ENCODE measurements at regions not wholly inside any gene's neighbourhood (a gene's known extent, or its start where the extent isn't known, plus 50 kb on each side); places are given as distances from the start of the nearest gene placed in this dataset.

DNA sequence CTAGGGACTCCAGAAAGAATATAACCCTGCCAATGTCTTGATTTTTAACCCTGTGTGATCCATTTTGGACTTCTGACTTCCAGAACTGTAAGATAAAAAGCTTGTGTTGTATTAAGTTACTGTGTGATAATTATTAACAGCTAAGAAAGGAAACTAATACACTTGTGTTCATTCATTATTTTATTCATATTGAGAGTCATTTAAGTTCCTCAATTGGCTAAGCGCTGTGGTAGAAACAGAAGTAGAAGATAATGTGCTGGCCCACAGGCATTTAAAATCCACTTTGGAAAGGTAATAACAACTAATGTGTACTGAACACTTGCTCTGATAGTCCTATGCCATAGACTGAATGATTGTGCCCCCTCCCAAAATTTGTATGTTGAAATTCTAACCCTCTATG, 471.7 kb upstream of the GHITM start:
- Histone ChIP-seq H3K4me2 (ENCODE audit: low read depth, low read length, poor library complexity, severe bottlenecking) (no peak overlapping the region), H3K9me3 (ENCODE audit: insufficient read depth, low read length) (no peaks in the 10 kb centered on the region), H3K9ac (ENCODE audit: low read length) (no peak overlapping the region), H3K36me3 (ENCODE audit: low read length) (no peaks in the 10 kb centered on the region), H2AFZ (ENCODE audit: low read depth, low read length, severe bottlenecking) (no peak overlapping the region), H3K79me2 (ENCODE audit: insufficient read depth, low read length) (no peaks in the 10 kb centered on the region), H4K20me1 (ENCODE audit: low read depth, low read length) (no peaks in the 10 kb centered on the region), H3K27ac (ENCODE audit: low read depth, low read length) (no peak overlapping the region), H3K9me2 (replicated peaks; ENCODE audit: insufficient read depth, low read length) (no peaks in the 10 kb centered on the region), H3K4me3 (ENCODE audit: insufficient read depth, low read length, poor library complexity, severe bottlenecking) (no peak overlapping the region), H3K27me3 (ENCODE audit: low read length) (no peaks in the 10 kb centered on the region), H3F3A (ENCODE audit: insufficient read depth) (no peaks in the 10 kb centered on the region)
- TF ChIP-seq, protein P1, sequence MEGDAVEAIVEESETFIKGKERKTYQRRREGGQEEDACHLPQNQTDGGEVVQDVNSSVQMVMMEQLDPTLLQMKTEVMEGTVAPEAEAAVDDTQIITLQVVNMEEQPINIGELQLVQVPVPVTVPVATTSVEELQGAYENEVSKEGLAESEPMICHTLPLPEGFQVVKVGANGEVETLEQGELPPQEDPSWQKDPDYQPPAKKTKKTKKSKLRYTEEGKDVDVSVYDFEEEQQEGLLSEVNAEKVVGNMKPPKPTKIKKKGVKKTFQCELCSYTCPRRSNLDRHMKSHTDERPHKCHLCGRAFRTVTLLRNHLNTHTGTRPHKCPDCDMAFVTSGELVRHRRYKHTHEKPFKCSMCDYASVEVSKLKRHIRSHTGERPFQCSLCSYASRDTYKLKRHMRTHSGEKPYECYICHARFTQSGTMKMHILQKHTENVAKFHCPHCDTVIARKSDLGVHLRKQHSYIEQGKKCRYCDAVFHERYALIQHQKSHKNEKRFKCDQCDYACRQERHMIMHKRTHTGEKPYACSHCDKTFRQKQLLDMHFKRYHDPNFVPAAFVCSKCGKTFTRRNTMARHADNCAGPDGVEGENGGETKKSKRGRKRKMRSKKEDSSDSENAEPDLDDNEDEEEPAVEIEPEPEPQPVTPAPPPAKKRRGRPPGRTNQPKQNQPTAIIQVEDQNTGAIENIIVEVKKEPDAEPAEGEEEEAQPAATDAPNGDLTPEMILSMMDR (IDR thresholded peaks at IDR 0.05; ENCODE audit: insufficient read depth, low read length, poor library complexity, severe bottlenecking), result no peak
- TF ChIP-seq EZH2phosphoT487 (conservative IDR thresholded peaks at IDR 0.05; ENCODE audit: low read length), result no peak

DNA sequence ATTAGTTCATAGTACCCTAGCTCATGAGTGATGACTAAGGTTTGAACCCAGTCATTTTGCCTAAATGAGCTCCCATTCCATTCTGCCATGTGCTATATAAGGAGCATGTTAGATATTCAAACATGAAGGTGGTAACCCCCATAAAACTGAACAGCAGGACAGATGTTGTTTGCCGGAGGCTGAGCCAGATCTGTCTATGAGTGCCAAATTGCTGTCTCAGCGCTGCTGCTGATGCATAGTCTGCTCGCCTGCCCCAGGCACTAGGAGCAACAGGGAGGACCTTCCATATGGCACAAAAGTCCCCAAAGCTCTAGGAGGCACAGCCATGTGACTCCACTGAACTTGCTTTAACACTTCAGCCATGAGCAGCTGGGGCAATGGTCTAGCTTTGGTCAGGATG, 466.0 kb upstream of the GHITM start:
- H3K27me3 ChIP-seq (ENCODE audit: low read length), result no peaks in the 10 kb centered on the region
- no peak overlapping the region for H3K4me2 ChIP-seq (ENCODE audit: low read depth, low read length, poor library complexity, severe bottlenecking)
- H3F3A ChIP-seq (ENCODE audit: insufficient read depth), result no peaks in the 10 kb centered on the region
- H3K36me3 ChIP-seq (ENCODE audit: low read length), result no peaks in the 10 kb centered on the region
- no peak overlapping the region for H3K9ac ChIP-seq (ENCODE audit: low read length)
- H3K79me2 ChIP-seq (ENCODE audit: insufficient read depth, low read length), result no peaks in the 10 kb centered on the region
- H3K9me3 ChIP-seq (ENCODE audit: insufficient read depth, low read length), result no peaks in the 10 kb centered on the region
- H2AFZ ChIP-seq (ENCODE audit: low read depth, low read length, severe bottlenecking), result no peak overlapping the region
- H3K27ac ChIP-seq (ENCODE audit: low read depth, low read length), result no peak overlapping the region
- no peaks in the 10 kb centered on the region for H3K9me2 ChIP-seq (replicated peaks; ENCODE audit: insufficient read depth, low read length)
- TF ChIP-seq, protein P1 (IDR thresholded peaks at IDR 0.05; ENCODE audit: insufficient read depth, low read length, poor library complexity, severe bottlenecking), result no peak
- TF ChIP-seq EZH2phosphoT487 (conservative IDR thresholded peaks at IDR 0.05; ENCODE audit: low read length), result no peak
- no peak overlapping the region for H3K4me3 ChIP-seq (ENCODE audit: insufficient read depth, low read length, poor library complexity, severe bottlenecking)
- no peaks in the 10 kb centered on the region for H4K20me1 ChIP-seq (ENCODE audit: low read depth, low read length)

DNA sequence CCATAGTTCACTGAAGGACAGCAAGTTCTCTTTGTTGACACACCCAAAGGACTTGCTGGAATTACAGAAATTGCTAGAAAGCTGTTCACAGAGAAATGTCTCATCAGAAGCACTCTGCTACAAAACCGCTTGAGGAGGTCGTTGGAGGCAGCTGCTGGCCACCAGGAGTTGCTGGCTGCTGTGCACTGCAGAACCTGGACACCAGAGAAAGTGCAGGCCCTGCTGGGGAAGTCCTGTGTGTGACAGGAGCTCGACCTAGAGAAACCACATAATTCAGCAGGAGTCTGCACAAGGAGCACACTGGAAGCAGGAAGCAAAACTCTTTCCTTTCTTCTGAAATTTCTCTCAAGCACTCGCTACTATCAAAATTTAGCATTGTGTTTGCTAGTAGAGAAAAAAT, 461.5 kb upstream of the GHITM start:
- H2AFZ ChIP-seq (ENCODE audit: low read depth, low read length, severe bottlenecking), result no peak overlapping the region
- H3K4me2 ChIP-seq (ENCODE audit: low read depth, low read length, poor library complexity, severe bottlenecking), result no peak overlapping the region
- H3K36me3 ChIP-seq (ENCODE audit: low read length), result no peaks in the 10 kb centered on the region

More for the DNA sequence above, 461.5 kb upstream of the GHITM start:
- Histone ChIP-seq H4K20me1 (ENCODE audit: low read depth, low read length) (no peaks in the 10 kb centered on the region), H3K9me2 (replicated peaks; ENCODE audit: insufficient read depth, low read length) (no peaks in the 10 kb centered on the region), H3F3A (ENCODE audit: insufficient read depth) (no peaks in the 10 kb centered on the region), H3K9ac (ENCODE audit: low read length) (no peak overlapping the region), H3K27me3 (ENCODE audit: low read length) (no peaks in the 10 kb centered on the region), H3K9me3 (ENCODE audit: insufficient read depth, low read length) (no peaks in the 10 kb centered on the region), H3K4me3 (ENCODE audit: insufficient read depth, low read length, poor library complexity, severe bottlenecking) (no peak overlapping the region), H3K79me2 (ENCODE audit: insufficient read depth, low read length) (no peaks in the 10 kb centered on the region), H3K27ac (ENCODE audit: low read depth, low read length) (no peak overlapping the region)
- TF ChIP-seq EZH2phosphoT487 (conservative IDR thresholded peaks at IDR 0.05; ENCODE audit: low read length), result no peak
- TF ChIP-seq, protein P1 (IDR thresholded peaks at IDR 0.05; ENCODE audit: insufficient read depth, low read length, poor library complexity, severe bottlenecking), result no peak

Measured in SU-DHL-6 (cell line).